ELR (cell line): ENCODE measurements at regions not wholly inside any gene's neighbourhood (a gene's known extent, or its start where the extent isn't known, plus 50 kb on each side); places are given as distances from the start of the nearest gene placed in this dataset.

Experiments
- DNase-seq: peaks from one replicate; pipeline ENCODE4 v3.0.0-alpha.2; 2015; ENCODE audit warnings: low read depth

GRCh38 chr2:106041150-106041549, 153.0 kb downstream of the UXS1 start:
- no peak for DNase-seq

DNA sequence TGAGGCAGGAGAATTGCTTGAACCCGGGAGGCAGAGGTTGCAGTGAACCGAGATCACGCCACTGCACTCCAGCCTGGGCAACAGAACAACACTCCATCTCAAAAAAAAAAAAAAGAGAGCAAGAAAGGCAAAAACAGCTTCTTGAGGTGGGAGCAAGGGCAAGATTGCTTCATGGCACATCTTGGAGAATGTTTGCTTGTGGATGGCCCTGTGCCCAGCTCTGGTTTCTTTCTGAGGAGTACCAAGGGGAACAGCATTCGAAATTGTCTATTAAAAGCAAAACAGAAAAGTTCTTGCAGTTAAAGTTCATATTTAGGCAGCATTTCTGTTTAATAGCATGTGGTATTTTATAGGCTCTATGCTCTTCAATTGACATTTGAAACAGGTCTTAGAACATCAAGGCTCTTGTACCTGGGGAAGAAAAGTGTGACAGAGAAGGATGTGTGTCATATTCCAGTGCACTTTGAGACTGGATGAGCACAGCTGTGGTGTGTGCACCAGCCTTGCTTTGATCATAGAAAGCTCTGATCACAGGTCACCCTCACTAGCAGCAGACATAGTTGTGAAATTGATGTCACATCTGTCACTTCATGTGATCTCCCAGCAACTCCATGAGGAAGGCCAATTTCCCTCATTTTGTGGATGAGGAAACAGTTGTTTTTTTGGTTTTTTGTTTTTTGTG, 154.3 kb downstream of the UXS1 start:
- DNase-seq = no peak

DNA sequence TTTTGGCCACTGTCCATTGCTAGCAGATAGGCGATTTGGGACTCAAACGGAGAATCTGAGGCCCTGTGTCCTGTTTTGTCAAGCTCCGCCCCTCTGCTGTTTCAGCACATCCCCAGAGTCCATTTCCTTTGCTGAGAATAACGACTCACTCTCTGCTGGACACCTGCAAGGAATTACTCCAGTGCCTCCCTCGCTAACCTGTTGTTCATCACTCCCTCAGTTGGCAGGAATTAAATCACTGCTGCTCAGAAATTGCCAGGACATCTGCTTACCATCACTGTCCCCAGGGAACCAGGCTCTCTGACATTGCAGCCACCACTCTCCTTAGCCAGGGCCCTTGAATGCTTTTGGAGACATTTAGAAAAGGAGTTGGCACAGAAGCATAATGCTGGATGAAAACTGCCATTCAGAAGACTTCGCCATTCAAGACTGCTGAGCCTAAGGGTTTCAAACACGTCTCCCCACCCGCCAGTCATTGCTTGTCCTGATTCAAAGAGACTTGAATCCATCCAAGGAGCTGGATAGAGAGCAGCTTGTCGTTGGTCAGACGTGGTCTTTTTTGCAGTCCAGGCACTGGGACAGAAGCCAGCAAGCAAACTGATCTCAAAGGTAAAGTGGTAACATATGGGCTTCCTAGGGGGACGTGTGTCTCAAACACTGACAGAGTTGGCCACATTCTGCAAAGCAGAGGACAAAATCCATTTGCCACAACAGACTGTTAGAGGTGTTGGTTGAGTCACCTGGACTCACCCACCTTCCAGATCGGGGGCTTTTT, 155.3 kb downstream of the UXS1 start:
- no peak for DNase-seq

DNA sequence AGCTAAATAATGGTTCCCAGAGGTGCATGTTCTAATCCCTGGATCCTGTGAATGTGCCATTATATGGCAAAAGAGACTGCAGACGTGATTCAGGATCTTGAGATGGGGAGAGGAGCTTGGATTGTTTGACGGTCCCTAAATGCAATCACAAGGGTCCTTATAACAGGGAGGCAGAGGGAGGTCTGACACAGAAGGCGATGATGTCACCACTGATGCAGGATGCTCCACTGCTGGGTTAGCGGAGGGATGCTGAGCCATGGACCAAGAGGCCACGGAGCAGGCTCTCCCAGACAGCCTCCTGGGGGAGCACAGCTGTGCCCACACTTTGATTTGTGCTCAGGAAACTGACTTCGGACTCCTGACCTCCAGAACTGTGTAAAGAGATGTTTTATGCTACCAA, 156.2 kb downstream of the UXS1 start:
- no peak for DNase-seq

GRCh38 chr2:106037262-106037661, 156.8 kb downstream of the UXS1 start:
- no peak for DNase-seq

GRCh38 chr2:106034325-106034724, 159.8 kb downstream of the UXS1 start:
- DNase-seq = no peak

- no peak for DNase-seq
Measured at GRCh38 chr2:106032676-106033075, 161.4 kb downstream of the UXS1 start.

DNA sequence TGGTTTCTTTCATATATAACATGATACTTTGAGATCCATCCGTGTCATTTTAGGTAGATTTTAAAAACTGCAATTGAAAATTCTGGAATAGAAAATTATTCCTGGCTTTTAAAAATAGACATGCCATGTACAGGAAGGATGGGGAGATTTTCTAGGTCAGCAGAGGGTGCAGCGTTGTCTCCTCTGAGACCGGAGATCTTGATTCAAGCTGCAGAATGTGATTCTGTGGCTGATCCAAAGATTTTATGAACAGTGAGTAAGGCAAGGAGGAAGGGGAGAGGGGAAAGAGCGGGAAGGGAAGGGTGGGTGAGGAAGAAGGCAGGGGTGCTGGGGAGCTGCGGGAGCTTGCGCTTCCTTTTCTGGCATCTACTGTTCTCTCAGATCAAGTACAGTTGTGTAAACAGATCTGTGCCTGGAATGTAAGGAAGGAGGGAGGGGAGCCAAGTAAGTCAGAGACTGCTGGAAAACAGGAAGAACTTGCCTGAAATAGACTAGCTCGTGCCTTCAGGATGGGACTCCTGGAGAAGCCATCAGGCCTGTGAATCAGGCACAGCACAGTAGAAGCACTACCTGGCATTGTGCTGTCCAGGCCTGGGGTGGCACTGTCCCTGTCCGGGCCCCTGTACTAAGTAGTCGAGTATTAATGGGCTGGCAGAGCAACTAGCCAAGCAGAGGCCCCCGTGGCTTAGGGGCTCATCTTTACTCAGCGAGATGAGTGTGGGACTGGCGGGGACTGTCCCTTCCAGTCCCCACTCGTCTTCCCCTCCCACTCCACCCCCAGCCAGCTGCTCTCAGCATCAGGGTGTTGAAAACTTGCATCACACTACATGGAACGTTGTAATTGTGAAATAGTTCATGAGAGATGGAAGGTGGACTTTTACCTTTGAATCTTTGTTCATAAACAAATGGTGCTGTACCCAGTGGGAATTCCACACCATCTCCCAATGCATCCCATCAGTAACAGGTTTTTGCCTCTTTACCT, 163.5 kb downstream of the UXS1 start:
- DNase-seq = peak; percentile 7

DNA sequence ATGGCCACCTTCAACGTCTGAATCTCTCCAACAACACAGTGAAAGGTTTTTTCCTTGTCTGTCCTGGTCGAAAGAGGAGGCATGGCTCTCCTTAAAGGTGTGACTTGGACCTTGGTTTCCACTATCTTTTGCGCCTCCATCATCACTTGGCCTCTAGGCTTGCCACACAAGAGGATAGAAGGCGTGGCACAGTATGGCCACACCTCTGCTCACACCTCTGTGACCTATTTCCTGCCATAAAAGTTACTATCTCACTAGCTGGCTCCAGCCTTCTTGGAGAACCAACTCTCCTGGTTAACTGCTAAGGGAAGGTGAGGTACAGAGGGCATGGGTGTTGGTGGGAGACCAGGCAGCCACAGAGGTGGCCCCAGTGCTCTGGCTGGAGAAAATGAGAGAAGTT, 165.9 kb downstream of the UXS1 start:
- no peak for DNase-seq

- no peak for DNase-seq
Measured at GRCh38 chr2:106026271-106027190, 167.6 kb downstream of the UXS1 start.

GRCh38 chr2:106025796-106026195, 168.3 kb downstream of the UXS1 start:
- DNase-seq = no peak

GRCh38 chr2:106021662-106022028, 172.5 kb downstream of the UXS1 start:
- no peak for DNase-seq

GRCh38 chr2:106020821-106021661, 173.1 kb downstream of the UXS1 start:
- DNase-seq = no peak

GRCh38 chr2:106020032-106020431, 174.1 kb downstream of the UXS1 start:
- DNase-seq = no peak

DNA sequence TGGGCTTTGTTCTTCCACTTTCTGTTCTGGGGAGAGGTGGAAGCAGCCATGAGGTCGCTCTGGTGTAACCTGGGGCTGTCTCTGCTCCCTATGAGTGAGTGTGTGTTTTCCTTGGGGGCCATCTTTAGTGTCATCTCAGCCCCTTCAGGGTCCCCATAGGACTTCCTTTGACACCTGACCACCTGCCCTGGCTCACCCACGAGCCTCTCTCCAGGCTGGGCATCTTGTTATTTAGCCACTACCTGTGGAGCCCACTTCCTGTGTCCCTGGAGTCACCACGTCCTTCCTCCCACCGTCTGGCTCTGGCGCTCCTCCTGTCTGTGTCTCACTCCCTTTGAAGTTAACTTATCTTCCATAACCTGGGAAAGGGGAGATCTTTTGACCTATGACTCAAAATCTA, 176.0 kb downstream of the UXS1 start:
- DNase-seq = no peak

DNA sequence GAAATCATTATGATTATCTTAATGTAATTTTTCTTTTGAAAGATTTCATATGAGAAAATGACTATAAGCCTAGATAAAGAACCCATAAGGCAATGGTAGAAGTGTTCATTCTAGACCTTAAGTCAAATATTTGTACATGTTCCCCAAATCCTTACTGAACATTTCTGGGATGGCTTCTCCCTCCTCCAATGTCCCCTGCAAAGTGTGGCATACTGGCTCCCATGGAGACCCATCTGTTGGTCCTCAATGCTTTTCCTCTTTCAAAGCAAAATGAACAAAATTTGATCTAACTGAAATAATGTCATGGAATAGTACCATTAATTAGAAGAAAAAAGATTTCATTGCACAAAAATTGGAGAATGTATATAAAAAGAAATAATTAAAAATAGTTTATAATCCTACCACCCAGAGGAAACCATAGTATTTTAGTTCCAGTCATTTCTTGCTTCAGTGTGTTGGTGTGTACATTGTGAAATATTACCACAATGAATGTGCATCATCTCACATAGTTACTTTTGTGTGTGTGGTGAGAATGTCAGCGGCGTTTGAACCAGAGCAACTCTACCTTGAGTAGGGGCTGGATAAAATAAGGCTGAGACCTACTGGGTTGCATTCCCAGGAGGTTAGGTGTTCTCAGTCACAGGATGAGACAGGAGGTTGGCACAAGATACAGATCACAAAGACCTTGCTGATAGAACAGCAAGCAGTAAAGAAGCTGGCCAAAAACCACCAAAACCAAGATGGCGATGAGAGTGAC, 181.3 kb downstream of the UXS1 start:
- DNase-seq = no peak

DNA sequence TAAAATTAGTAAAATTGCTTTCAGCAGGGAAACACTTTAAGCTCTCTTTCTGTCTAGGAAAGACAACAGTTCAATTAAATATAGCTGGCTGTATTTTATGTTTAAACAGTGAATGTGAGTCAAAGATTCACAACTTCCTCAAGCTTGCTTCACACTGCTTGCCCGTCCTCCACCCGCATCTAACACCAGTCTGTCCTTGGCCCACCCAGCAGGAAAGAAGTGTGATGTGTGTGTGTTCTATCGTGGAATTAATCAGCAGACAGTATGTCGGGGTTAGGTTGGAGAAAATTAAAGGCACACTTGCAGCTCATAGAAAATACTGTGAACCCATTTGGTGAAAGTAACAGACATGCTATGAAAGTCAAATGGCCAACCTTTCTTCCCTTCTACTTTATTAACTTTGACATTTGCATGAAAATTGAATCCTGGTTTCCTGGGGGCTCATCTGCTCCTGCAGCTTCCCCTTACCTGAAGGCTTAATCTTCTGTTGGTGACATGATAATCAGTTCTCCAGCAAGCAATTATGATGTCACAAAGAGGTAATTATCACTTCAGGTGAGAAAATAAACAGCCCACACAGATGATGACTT, 182.0 kb downstream of the UXS1 start:
- DNase-seq = no peak

GRCh38 chr2:106011380-106011779, 182.7 kb downstream of the UXS1 start:
- DNase-seq = no peak

GRCh38 chr2:106010818-106011355, 183.2 kb downstream of the UXS1 start:
- no peak for DNase-seq
